AG09319 (cell line): ENCODE measurements at regions not wholly inside any gene's neighbourhood (a gene's known extent, or its start where the extent isn't known, plus 50 kb on each side); places are given as distances from the start of the nearest gene placed in this dataset.

Experiments
- DNase-seq: peaks from one replicate; pipeline ENCODE4 v3.0.0-alpha.2; 2010; ENCODE audit warnings: low read depth; ENCODE audit errors: extremely low read depth
- TF ChIP-seq, protein P1 (sequence below): IDR thresholded peaks from 2 replicates; pipeline ENCODE4 v1.5.1; 2011; ENCODE audit warnings: low read depth, mild to moderate bottlenecking, inconsistent platforms, low read length, moderate library complexity

DNA sequence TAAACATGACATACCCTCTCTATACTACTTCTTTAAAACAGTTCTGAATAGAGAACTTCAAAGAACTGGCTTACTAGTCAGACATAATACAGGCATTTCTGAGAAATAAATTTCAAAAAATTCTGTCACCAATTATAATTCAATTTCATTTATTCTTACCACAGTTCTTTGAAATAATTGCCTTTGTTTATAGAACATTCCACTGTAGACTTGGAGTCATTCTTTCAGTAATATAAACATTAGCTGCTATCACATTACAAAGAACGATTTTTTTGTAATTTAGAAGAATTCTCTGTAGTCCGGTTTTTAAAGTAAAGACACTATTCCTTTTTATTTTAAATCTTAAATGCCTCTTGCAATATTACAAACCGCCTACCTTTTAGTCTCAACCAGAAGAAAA lies 146.4 kb upstream of the COL11A1 start:
- TF ChIP-seq, protein P1, sequence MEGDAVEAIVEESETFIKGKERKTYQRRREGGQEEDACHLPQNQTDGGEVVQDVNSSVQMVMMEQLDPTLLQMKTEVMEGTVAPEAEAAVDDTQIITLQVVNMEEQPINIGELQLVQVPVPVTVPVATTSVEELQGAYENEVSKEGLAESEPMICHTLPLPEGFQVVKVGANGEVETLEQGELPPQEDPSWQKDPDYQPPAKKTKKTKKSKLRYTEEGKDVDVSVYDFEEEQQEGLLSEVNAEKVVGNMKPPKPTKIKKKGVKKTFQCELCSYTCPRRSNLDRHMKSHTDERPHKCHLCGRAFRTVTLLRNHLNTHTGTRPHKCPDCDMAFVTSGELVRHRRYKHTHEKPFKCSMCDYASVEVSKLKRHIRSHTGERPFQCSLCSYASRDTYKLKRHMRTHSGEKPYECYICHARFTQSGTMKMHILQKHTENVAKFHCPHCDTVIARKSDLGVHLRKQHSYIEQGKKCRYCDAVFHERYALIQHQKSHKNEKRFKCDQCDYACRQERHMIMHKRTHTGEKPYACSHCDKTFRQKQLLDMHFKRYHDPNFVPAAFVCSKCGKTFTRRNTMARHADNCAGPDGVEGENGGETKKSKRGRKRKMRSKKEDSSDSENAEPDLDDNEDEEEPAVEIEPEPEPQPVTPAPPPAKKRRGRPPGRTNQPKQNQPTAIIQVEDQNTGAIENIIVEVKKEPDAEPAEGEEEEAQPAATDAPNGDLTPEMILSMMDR, result no peak

GRCh38 chr1:103250441-103250861 lies 142.1 kb upstream of the COL11A1 start:
- TF ChIP-seq, protein P1, result no peak
- no peak for DNase-seq

More for the DNA sequence above, 146.4 kb upstream of the COL11A1 start:
- no peak for DNase-seq

- TF ChIP-seq, protein P1, result no peak
- DNase-seq, result no peak
These were observed 140.2 kb upstream of the COL11A1 start for GRCh38 chr1:103248417-103249102.

GRCh38 chr1:103247517-103247916 lies 139.2 kb upstream of the COL11A1 start:
- no peak for DNase-seq
- TF ChIP-seq, protein P1, result no peak

GRCh38 chr1:103243481-103243880 lies 135.2 kb upstream of the COL11A1 start:
- TF ChIP-seq, protein P1, result no peak
- no peak for DNase-seq

DNA sequence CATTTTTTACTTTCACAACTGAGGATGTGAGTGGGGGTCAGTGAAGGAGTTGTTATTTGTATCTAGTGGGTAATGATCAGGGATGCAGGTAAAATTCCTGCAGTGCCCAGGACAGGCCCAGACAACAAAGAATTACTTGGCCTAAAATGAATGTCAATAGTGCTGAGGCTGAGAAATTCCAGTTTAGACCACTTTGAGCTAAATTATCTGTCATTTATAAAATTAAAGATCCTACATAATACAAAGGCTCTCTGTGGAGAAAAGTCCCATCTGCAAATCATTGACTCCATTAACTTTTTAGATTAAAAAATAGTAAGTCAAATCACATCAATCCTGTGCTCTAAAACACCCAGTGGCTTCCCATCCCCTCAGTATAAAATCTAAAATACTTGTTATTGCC lies 130.7 kb upstream of the COL11A1 start:
- TF ChIP-seq, protein P1, result no peak
- DNase-seq, result no peak

GRCh38 chr1:103230061-103230460 lies 121.7 kb upstream of the COL11A1 start:
- TF ChIP-seq, protein P1, result no peak
- no peak for DNase-seq
